Fibroblast of pulmonary artery (primary cell): ENCODE measurements at regions not wholly inside any gene's neighbourhood (a gene's known extent, or its start where the extent isn't known, plus 50 kb on each side); places are given as distances from the start of the nearest gene placed in this dataset.

Experiments
- DNase-seq: peaks from one replicate; pipeline ENCODE4 v3.0.0-alpha.2; 2010; ENCODE audit warnings: low read depth
- H3K4me3 ChIP-seq: replicated peaks from 2 replicates; pipeline ENCODE4 v1.5.1; 2011; ENCODE audit warnings: low read depth, mild to moderate bottlenecking, control low read depth, low read length, moderate library complexity
- TF ChIP-seq, protein P1 (sequence below): IDR thresholded peaks from 2 replicates; pipeline ENCODE4 v1.5.1; 2011; ENCODE audit warnings: mild to moderate bottlenecking, control low read depth, low read length, inconsistent platforms; ENCODE audit errors: missing control alignments

DNA sequence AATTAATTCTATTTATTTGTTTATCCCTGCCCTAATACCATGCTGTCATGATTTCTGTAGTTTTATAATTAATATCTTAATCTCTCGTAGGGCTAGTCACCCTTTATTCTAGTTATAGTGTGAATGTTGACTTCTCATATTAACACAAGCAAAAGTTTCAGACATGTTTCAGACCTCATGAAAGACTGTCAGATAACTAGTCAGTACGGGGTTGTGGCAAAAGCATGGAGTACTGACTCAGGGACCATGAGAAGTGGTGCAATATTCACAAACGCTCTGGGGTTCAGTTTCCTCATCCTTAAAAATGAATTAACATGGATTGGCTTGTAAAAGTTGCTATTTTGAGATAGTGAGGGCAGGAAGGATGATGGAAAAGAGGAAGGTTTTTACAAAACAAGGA is 148.9 kb downstream of the TMEM200A start:
- no peak overlapping the region for H3K4me3 ChIP-seq
- TF ChIP-seq, protein P1, sequence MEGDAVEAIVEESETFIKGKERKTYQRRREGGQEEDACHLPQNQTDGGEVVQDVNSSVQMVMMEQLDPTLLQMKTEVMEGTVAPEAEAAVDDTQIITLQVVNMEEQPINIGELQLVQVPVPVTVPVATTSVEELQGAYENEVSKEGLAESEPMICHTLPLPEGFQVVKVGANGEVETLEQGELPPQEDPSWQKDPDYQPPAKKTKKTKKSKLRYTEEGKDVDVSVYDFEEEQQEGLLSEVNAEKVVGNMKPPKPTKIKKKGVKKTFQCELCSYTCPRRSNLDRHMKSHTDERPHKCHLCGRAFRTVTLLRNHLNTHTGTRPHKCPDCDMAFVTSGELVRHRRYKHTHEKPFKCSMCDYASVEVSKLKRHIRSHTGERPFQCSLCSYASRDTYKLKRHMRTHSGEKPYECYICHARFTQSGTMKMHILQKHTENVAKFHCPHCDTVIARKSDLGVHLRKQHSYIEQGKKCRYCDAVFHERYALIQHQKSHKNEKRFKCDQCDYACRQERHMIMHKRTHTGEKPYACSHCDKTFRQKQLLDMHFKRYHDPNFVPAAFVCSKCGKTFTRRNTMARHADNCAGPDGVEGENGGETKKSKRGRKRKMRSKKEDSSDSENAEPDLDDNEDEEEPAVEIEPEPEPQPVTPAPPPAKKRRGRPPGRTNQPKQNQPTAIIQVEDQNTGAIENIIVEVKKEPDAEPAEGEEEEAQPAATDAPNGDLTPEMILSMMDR = no peak
- no peak for DNase-seq

DNA sequence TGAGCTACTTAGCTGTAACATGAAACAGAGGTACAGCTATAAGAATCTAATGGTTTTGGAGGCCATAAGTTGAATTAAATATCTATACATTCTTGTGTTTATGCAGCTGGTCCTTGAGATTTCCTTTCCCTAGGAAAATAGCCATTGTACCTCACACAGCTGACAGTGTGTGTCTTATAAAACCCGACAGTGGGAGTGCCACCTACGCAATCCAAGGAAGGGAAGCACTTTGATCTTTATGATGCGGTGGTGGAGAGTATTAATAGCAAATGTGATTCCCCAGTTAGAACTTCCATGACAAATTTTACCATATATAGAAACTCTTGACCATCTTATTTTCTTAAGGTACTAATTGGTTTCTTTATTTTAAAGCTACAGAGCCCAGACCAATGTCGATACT is 149.5 kb downstream of the TMEM200A start:
- DNase-seq = no peak
- no peak overlapping the region for H3K4me3 ChIP-seq
- TF ChIP-seq, protein P1 = no peak

DNA sequence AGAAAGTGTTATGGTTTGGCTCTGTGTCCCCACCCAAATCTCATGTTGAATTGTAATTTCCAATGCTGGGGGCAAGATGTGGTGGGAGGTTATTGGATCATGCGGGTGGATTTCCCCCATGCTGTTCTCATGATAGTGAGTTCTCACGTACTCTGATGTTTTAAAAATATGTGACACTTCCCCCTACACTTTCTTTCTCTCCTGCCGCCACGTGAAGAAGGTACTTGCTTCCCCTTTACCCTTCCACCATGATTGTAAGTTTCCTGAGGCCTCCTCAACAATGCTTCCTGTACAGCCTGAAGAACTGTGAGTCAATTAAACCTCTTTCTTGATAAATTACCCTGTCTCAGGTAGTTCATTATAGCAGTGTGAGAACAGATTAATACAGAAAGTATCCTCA is 150.8 kb downstream of the TMEM200A start:
- H3K4me3 ChIP-seq = no peak overlapping the region
- no peak for DNase-seq
- TF ChIP-seq, protein P1 = no peak

DNA sequence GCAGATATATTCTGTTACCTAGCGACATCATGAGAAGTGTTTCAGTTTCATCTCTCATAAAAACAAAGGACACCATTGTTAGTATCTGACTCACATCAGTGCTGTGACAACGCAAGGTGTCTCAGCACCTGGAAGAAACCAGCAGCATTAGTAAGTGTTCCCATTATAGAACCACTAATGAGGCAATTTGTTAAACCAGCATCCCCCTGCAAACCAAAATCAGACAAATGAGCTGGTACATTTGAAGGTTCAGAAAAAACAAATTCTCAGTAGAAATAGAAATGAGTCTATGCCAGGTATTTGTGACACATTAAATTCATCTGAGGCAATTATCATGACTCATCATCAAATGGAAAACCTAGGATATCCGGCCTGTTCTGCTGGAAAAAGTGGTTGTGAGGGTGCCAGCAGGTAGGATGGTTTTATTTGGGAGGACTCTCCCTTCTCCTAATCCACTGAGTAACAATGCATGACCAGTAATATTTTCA is 151.7 kb downstream of the TMEM200A start:
- TF ChIP-seq, protein P1 = no peak
- DNase-seq = no peak

DNA sequence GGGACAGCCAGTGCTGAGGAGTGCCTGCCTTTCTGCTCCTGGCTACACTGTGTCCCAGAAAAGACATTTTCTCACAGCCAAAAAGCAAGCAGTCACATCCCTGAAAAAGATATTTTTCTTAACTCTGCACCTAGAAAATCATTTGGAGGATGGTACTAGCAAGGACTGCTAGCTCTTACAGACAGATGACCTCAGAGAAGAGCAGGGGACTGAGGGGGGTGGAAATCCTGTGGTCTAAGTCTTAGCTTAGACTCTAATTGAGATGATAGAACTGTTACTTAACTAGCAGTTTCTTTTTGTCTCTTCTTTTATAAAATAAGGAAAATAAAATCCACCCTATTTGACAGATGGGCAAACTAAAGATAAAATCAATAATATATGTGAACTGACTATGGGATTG is 152.8 kb downstream of the TMEM200A start:
- TF ChIP-seq, protein P1 = no peak
- DNase-seq = no peak
- H3K4me3 ChIP-seq = no peak overlapping the region

More for the DNA sequence above, 151.7 kb downstream of the TMEM200A start:
- no peak overlapping the region for H3K4me3 ChIP-seq

DNA sequence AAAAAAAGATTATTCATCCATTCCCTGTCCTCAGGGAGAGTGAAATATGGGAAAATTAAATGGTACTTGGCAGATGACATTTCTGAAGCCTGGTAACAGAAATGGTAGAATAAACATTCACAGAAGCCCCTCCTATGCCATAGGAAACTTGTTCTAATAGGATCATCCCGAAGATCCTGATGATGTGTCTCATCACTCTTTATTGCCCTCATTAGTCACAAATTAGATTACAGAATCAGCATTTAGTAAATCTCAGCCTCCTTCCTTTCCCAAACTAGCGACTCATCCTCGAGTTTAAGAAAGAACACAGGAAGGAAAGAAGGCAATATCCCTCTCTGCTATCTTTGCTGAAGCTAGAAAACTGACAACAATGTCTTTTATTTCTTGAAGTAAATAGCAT is 154.4 kb downstream of the TMEM200A start:
- DNase-seq = no peak
- no peak overlapping the region for H3K4me3 ChIP-seq
- TF ChIP-seq, protein P1 = no peak

DNA sequence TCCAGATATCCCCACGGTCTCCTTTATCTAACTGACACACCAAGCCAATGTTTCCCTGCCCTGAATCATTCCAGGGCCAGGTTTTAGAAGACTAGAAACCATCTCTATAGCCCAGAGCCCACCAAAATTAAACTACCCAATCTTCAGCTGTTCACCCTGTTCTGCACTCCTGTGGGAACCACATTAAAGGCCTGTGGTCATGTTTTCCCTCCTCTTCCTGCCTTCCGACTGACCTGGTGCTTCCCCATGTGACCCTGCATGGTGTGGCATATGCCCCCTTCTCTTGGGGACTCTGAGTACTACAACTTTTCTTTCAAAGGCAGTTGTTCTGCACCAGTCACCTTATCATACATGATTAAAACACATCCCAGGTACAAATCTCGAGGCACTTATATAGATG is 155.0 kb downstream of the TMEM200A start:
- TF ChIP-seq, protein P1 = no peak
- no peak overlapping the region for H3K4me3 ChIP-seq
- no peak for DNase-seq
